PC-9 (cell line): ENCODE measurements at regions not wholly inside any gene's neighbourhood (a gene's known extent, or its start where the extent isn't known, plus 50 kb on each side); places are given as distances from the start of the nearest gene placed in this dataset.

Experiments
- BruUV-seq: library from RNA; stranded (reverse); fragments of 400-500 nt; replicated peaks from 2 replicates; lab custom pipeline; 2021; lab: Mats Ljungman, UMichigan
- CTCF ChIA-PET: fragments of 300-600 bp; sonication (Branson Sonifier 250); formaldehyde crosslinking; loops from one replicate; lab custom pipeline; 2022; ENCODE audit warnings: antibody characterized with exemption; lab: Charles Lee
- POLR2A ChIA-PET: fragments of 300-600 bp; sonication (Branson Sonifier 250); formaldehyde crosslinking; loops from one replicate; lab custom pipeline; 2022; ENCODE audit warnings: antibody characterized with exemption; ENCODE audit not compliant: unreplicated experiment; lab: Charles Lee
- DNase-seq, 2 experiments: peaks; one replicate each; pipeline versions ENCODE4 v3.0.0 to v3.0.0-alpha.2; 2015 to 2022; ENCODE audit warnings: mixed read lengths in 1 of 2
- H2AFZ ChIP-seq: fragments of 200-600 bp; sonication (generic); 2 replicates; pipeline ENCODE4 v1.8.1; 2017; ENCODE audit warnings: antibody characterized with exemption
- H3F3A ChIP-seq: fragments of 200-600 bp; sonication (generic); 2 replicates; pipeline ENCODE4 v1.8.1; 2017; ENCODE audit warnings: antibody characterized with exemption, mild to moderate bottlenecking, low read depth; ENCODE audit not compliant: insufficient read depth
- H3K27ac ChIP-seq: fragments of 200-600 bp; sonication (generic); 2 replicates; pipeline ENCODE4 v1.6.1; 2016; ENCODE audit warnings: mixed run types
- H3K27me3 ChIP-seq: fragments of 200-600 bp; sonication (generic); 2 replicates; pipeline ENCODE4 v1.6.1; 2016; ENCODE audit warnings: low read depth, mixed run types; ENCODE audit not compliant: insufficient read depth
- H3K36me3 ChIP-seq: fragments of 200-600 bp; sonication (generic); 2 replicates; pipeline ENCODE4 v1.6.1; 2016; ENCODE audit warnings: low read depth, mixed run types
- H3K4me1 ChIP-seq: fragments of 200-600 bp; sonication (generic); replicated peaks from 2 replicates; pipeline ENCODE4 v1.6.1; 2016; ENCODE audit warnings: mixed run types; ENCODE audit not compliant: insufficient read depth
- H3K4me2 ChIP-seq: fragments of 200-600 bp; sonication (generic); 2 replicates; pipeline ENCODE4 v1.6.1; 2017; ENCODE audit warnings: mixed run types
- H3K4me3 ChIP-seq: fragments of 200-600 bp; sonication (generic); 2 replicates; pipeline ENCODE4 v1.6.1; 2016; ENCODE audit warnings: mixed run types
- H3K79me2 ChIP-seq: fragments of 200-600 bp; sonication (generic); 2 replicates; pipeline ENCODE4 v1.6.1; 2017; ENCODE audit warnings: low read depth, mixed run types
- H3K9me2 ChIP-seq: fragments of 200-600 bp; sonication (generic); 2 replicates; pipeline ENCODE4 v1.8.1; 2017; ENCODE audit warnings: mild to moderate bottlenecking; ENCODE audit not compliant: insufficient read depth
- H3K9me3 ChIP-seq: fragments of 200-600 bp; sonication (generic); 2 replicates; pipeline ENCODE4 v1.8.1; 2016; ENCODE audit warnings: low read depth; ENCODE audit not compliant: insufficient read depth
- H4K20me1 ChIP-seq: fragments of 200-600 bp; sonication (generic); 2 replicates; pipeline ENCODE4 v1.8.1; 2017; ENCODE audit not compliant: insufficient read depth
- EZH2 ChIP-seq: fragments of 200-600 bp; sonication (generic); IDR thresholded peaks from 2 replicates; pipeline ENCODE4 v1.8.0; 2017; ENCODE audit warnings: antibody characterized with exemption, low read depth
- intact Hi-C: fragments of 100-400 bp; cut with micrococcal nuclease; formaldehyde crosslinking; loops from one replicate; pipeline ENCODE4 v1.10.0; 2022; ENCODE audit not compliant: unreplicated experiment
- TF ChIP-seq, protein P1 (sequence below): fragments of 200-600 bp; sonication (generic); conservative IDR thresholded peaks from 2 replicates; pipeline ENCODE4 v1.6.1; 2017; ENCODE audit warnings: mixed run types, antibody characterized with exemption, mild to moderate bottlenecking, moderate library complexity

DNA sequence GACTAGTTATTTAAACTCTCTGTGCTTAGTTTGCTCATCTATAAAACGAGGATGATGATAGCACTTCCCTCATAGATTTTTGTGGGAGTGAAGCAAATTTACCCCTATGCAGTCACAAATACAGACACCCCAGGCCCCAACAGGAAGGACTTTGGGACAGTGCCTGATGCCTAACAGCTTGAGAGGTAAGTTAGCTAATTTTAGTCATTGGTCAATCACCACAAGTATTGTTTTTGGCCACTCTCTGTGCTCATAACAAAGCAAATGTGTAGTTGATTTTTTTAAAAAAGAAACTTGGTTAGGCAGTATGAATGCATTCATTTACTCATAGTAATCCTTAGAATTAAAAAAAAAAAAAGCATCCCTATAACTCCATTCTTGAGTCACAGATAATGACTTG is 1590.7 kb upstream of the TENM3 start:
- H3K4me3 ChIP-seq, result no peak overlapping the region

DNA sequence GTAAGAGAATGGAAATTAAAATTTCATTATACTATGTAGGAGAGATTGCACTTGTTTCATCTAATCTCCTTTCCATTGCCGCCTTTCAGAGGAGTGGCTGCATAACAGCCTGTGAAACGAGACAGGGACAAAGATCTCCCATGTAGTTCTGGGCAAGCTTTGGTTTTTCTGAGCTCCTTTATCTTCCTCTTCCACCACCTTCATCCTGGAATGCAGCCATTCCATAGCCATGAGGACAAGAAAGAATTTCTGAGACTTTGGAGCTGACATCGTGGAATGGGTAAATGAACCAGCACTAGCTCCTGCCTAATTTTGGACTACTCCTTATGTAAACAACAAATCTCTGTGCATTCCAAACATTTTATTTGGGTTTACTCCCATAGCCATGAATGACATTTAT is 1587.3 kb upstream of the TENM3 start:
- no peak overlapping the region for H3K27ac ChIP-seq
- H3K4me2 ChIP-seq, result no peak overlapping the region
- no peak for DNase-seq
- H3K36me3 ChIP-seq, result no peaks in the 10 kb centered on the region
- no peak overlapping the region for H3K4me3 ChIP-seq
- no peak overlapping the region for H2AFZ ChIP-seq
- no peaks in the 10 kb centered on the region for H3K9me2 ChIP-seq
- H3K9me3 ChIP-seq, result no peaks in the 10 kb centered on the region
- ChIA-PET POLR2A (no interaction called here), CTCF (no interaction called here)
- H4K20me1 ChIP-seq, result no peaks in the 10 kb centered on the region
- TF ChIP-seq, protein P1, sequence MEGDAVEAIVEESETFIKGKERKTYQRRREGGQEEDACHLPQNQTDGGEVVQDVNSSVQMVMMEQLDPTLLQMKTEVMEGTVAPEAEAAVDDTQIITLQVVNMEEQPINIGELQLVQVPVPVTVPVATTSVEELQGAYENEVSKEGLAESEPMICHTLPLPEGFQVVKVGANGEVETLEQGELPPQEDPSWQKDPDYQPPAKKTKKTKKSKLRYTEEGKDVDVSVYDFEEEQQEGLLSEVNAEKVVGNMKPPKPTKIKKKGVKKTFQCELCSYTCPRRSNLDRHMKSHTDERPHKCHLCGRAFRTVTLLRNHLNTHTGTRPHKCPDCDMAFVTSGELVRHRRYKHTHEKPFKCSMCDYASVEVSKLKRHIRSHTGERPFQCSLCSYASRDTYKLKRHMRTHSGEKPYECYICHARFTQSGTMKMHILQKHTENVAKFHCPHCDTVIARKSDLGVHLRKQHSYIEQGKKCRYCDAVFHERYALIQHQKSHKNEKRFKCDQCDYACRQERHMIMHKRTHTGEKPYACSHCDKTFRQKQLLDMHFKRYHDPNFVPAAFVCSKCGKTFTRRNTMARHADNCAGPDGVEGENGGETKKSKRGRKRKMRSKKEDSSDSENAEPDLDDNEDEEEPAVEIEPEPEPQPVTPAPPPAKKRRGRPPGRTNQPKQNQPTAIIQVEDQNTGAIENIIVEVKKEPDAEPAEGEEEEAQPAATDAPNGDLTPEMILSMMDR, result no peak
- no peak for TF ChIP-seq EZH2
- H3K79me2 ChIP-seq, result no peaks in the 10 kb centered on the region
- no peaks in the 10 kb centered on the region for H3K27me3 ChIP-seq
- no TSS peak for BruUV-seq
- H3F3A ChIP-seq, result no peaks in the 10 kb centered on the region
- no peaks in the 10 kb centered on the region for H3K4me1 ChIP-seq
- intact Hi-C loops, result no loop called here

More for the DNA sequence above, 1590.7 kb upstream of the TENM3 start:
- Histone ChIP-seq H3K79me2 (no peaks in the 10 kb centered on the region), H4K20me1 (no peaks in the 10 kb centered on the region), H3K4me2 (no peak overlapping the region), H3K27ac (no peak overlapping the region), H3K27me3 (no peaks in the 10 kb centered on the region), H3K36me3 (no peaks in the 10 kb centered on the region), H3F3A (no peaks in the 10 kb centered on the region), H2AFZ (no peak overlapping the region), H3K9me3 (no peaks in the 10 kb centered on the region), H3K4me1 (no peaks in the 10 kb centered on the region), H3K9me2 (no peaks in the 10 kb centered on the region)
- no peak for DNase-seq
- BruUV-seq, result no TSS peak
- ChIA-PET POLR2A (no interaction called here), CTCF (no interaction called here)
- TF ChIP-seq EZH2, result no peak
- TF ChIP-seq, protein P1, result no peak
- intact Hi-C loops, result no loop called here

DNA sequence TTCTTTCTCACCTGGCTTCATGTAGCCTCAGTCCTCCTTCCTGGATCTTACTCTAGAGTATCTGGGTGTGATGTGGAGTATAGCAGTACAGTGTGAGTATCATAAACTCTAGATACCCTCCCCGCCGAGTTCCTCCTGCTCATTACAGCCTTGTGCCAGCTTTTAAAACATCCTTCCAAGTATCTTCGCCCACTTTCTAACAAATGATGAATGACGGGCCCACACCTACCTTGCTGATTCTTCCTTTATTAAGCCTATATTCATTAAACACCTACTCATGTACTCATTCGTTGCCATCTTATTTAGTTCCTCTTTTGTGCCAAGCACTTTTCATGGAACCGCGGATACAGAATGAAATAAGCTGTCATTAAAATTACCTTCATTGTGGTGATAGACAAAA is 1585.3 kb upstream of the TENM3 start:
- H4K20me1 ChIP-seq, result no peaks in the 10 kb centered on the region
- intact Hi-C loops, result no loop called here
- H3K79me2 ChIP-seq, result no peaks in the 10 kb centered on the region
- H3K36me3 ChIP-seq, result no peaks in the 10 kb centered on the region
- no peaks in the 10 kb centered on the region for H3K9me3 ChIP-seq
- no peak for TF ChIP-seq EZH2
- H3K4me3 ChIP-seq, result no peak overlapping the region
- ChIA-PET POLR2A (no interaction called here), CTCF (interaction anchor here (0.6 kb wide), 1 partner anchor 1520 kb away, joined by 4 read pairs; no protein-coding TSS in a partner anchor)
- BruUV-seq, result no TSS peak
- H3K4me2 ChIP-seq, result no peak overlapping the region
- no peak for DNase-seq
- no peaks in the 10 kb centered on the region for H3K4me1 ChIP-seq
- no peak overlapping the region for H3K27ac ChIP-seq
- H3K9me2 ChIP-seq, result no peaks in the 10 kb centered on the region
- H3F3A ChIP-seq, result no peaks in the 10 kb centered on the region
- no peaks in the 10 kb centered on the region for H3K27me3 ChIP-seq
- no peak overlapping the region for H2AFZ ChIP-seq

DNA sequence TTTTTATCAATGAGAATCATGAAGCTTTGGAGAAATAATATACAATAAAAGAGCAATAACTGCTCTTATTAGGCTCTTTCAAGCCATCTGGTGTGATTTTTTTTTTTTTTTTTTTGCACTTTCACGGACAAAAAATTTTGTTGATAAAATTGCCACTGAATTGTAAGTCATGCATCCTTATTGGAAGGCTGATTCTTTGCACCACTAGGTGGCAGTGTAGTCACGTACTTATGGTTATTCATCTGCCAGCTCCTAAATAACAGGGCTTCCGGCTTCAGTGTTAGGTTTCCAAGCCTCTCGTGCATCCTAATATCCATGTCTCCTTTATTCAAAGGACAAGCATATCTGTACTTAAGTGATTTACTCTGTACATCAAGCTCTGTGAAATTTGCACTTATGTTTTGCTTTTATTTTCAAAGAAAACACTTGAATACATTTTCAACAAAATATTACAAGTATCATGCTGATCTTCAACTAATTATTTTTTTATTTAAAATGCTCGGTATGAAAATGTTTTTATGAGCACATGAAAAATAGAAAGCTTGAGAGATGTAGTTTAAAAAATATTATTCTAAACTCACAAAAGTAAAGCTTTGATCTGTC is 1578.3 kb upstream of the TENM3 start:
- DNase-seq, result peak; percentile 34 to 47
- no TSS peak for BruUV-seq
- Histone ChIP-seq H4K20me1 (no peaks in the 10 kb centered on the region), H3F3A (no peaks in the 10 kb centered on the region), H3K27me3 (no peaks in the 10 kb centered on the region), H2AFZ (no peak overlapping the region), H3K4me2 (no peak overlapping the region), H3K9me3 (no peaks in the 10 kb centered on the region), H3K4me1 (no peaks in the 10 kb centered on the region), H3K9me2 (no peaks in the 10 kb centered on the region), H3K4me3 (no peak overlapping the region), H3K27ac (no peak overlapping the region), H3K36me3 (no peaks in the 10 kb centered on the region), H3K79me2 (no peaks in the 10 kb centered on the region)
- intact Hi-C loops, result loop anchor here (1.0 kb wide), 1 partner anchor 216 kb away; no protein-coding TSS in a partner anchor
- ChIA-PET CTCF (interaction anchor here (0.6 to 1.3 kb wide), 2 partner anchors 215 to 314 kb away, joined by 4 read pairs; no protein-coding TSS in a partner anchor), POLR2A (no interaction called here)
- no peak for TF ChIP-seq EZH2
- TF ChIP-seq, protein P1, result peak; percentile 66
